GM12878 (cell line): ENCODE measurements at regions not wholly inside any gene's neighbourhood (a gene's known extent, or its start where the extent isn't known, plus 50 kb on each side); places are given as distances from the start of the nearest gene placed in this dataset.

Experiments
- ATAC-seq: fragments of 200-7000 bp; cut with Tn5 transposase; 3 replicates; pipeline ENCODE4 v1.9.1; 2020; ENCODE audit warnings: mild to moderate bottlenecking, moderate library complexity
- BruUV-seq: library from RNA; stranded (reverse); fragments of 400-500 nt; replicated peaks from 2 replicates; lab custom pipeline; 2021; lab: Mats Ljungman, UMichigan
- CTCF ChIA-PET: fragments of 300-600 bp; sonication (Branson Sonifier 250); formaldehyde crosslinking; extraction: SDS; loops from one replicate; lab custom pipeline; 2021; ENCODE audit warnings: inconsistent platforms; lab: Yijun Ruan, JAX
- POLR2A ChIA-PET: fragments of 350-600 bp; formaldehyde crosslinking; extraction: SDS; loops from one replicate; lab custom pipeline; 2021; ENCODE audit warnings: inconsistent platforms; lab: Charles Lee
- RAD21 ChIA-PET: fragments of 300-600 bp; sonication (Branson Sonifier 250); formaldehyde crosslinking; loops from one replicate; lab custom pipeline; 2023; ENCODE audit warnings: antibody characterized with exemption; ENCODE audit not compliant: unreplicated experiment; lab: Charles Lee
- SMC1A ChIA-PET: fragments of 300-600 bp; sonication (Branson Sonifier 250); formaldehyde crosslinking; loops from one replicate; lab custom pipeline; 2023; ENCODE audit not compliant: unreplicated experiment, uncharacterized antibody; lab: Charles Lee
- DNase-seq: peaks from one replicate; pipeline ENCODE4 v3.0.0-alpha.2; 2011; ENCODE audit warnings: low read depth, low spot score
- FAIRE-seq: peaks from 3 replicates; lab custom pipeline; 2011; peaks lifted over from hg19 to GRCh38; lab: Jason Lieb, UNC
- H2AFZ ChIP-seq: 2 replicates; pipeline ENCODE4 v1.6.0; 2011; ENCODE audit warnings: low read depth, low read length, control low read depth; ENCODE audit not compliant: control insufficient read depth
- H3K27ac ChIP-seq: 2 replicates; pipeline ENCODE4 v1.5.1; 2011; ENCODE audit warnings: control low read depth; ENCODE audit not compliant: control insufficient read depth, insufficient read depth
- H3K27me3 ChIP-seq, 2 experiments: replicated peaks in 1 of 2; 2 replicates each; pipeline versions ENCODE4 v1.6.0 to v1.6.1; 2011; ENCODE audit warnings: low read length in 1 of 2; ENCODE audit not compliant: control insufficient read depth in 2 of 2, insufficient read depth in 2 of 2
- H3K36me3 ChIP-seq, 2 experiments: 2 replicates each; pipeline ENCODE4 v1.5.1; 2011; ENCODE audit warnings: low read length in 1 of 2; ENCODE audit not compliant: control insufficient read depth in 2 of 2, insufficient read depth in 2 of 2
- H3K4me1 ChIP-seq: 2 replicates; pipeline ENCODE4 v1.6.1; 2011; ENCODE audit warnings: mild to moderate bottlenecking, low read length, moderate library complexity, mixed read lengths; ENCODE audit not compliant: control insufficient read depth, insufficient read depth
- H3K4me2 ChIP-seq: 2 replicates; pipeline ENCODE4 v1.6.0; 2011; ENCODE audit warnings: control low read depth; ENCODE audit not compliant: control insufficient read depth, insufficient read depth
- H3K4me3 ChIP-seq: fragments of 200-600 bp; sonication (generic); 2 replicates; pipeline ENCODE4 v1.5.1; 2016
- H3K79me2 ChIP-seq: 2 replicates; pipeline ENCODE4 v1.6.0; 2011; ENCODE audit warnings: low read length; ENCODE audit not compliant: control insufficient read depth, insufficient read depth
- H3K9ac ChIP-seq: 2 replicates; pipeline ENCODE4 v1.8.0; 2011; ENCODE audit warnings: low read length, control low read depth, mixed read lengths; ENCODE audit not compliant: control insufficient read depth, insufficient read depth
- H3K9me3 ChIP-seq: replicated peaks from 3 replicates; pipeline ENCODE4 v1.5.1; 2011; ENCODE audit warnings: mild to moderate bottlenecking, low read length; ENCODE audit not compliant: control insufficient read depth, insufficient read depth
- H4K20me1 ChIP-seq: 2 replicates; pipeline ENCODE4 v1.6.0; 2011; ENCODE audit not compliant: control insufficient read depth, insufficient read depth
- BCL11A ChIP-seq: IDR thresholded peaks from 2 replicates; pipeline ENCODE4 v1.6.1; 2011; ENCODE audit warnings: low read depth, low read length
- BRCA1 ChIP-seq: IDR thresholded peaks from 2 replicates; pipeline ENCODE4 v1.6.1; 2011; ENCODE audit warnings: low read depth, low read length, improper control_type of control experiment
- CBX5 ChIP-seq: sonication (generic); IDR thresholded peaks from 2 replicates; pipeline ENCODE4 v1.6.1; 2016; ENCODE audit warnings: low read depth, moderate library complexity, mild to moderate bottlenecking, inconsistent platforms
- CREB1 ChIP-seq: IDR thresholded peaks from 2 replicates; pipeline ENCODE4 v1.6.1; 2012; ENCODE audit warnings: low read depth, mild to moderate bottlenecking, inconsistent platforms
- ESRRA ChIP-seq: IDR thresholded peaks from 2 replicates; pipeline ENCODE4 v1.6.1; 2012; ENCODE audit warnings: mild to moderate bottlenecking, low read length, improper control_type of control experiment
- HDGF ChIP-seq: fragments of 450-650 bp; IDR thresholded peaks from 2 replicates; pipeline ENCODE4 v1.6.1; 2016; ENCODE audit warnings: antibody characterized with exemption
- IKZF2 ChIP-seq, 2 experiments: fragments of 450-650 bp; IDR thresholded peaks; 2 replicates each; pipeline ENCODE4 v1.6.1; 2017; ENCODE audit warnings: mild to moderate bottlenecking in 2 of 2, moderate library complexity in 2 of 2
- JUND ChIP-seq: IDR thresholded peaks from 2 replicates; pipeline ENCODE4 v1.6.1; 2012; ENCODE audit warnings: low read depth, mild to moderate bottlenecking, low read length, improper control_type of control experiment, moderate library complexity
- KAT2A ChIP-seq: conservative IDR thresholded peaks from 2 replicates; pipeline ENCODE4 v1.6.1; 2011; ENCODE audit warnings: low read depth, low read length; ENCODE audit not compliant: control insufficient read depth
- LARP7 ChIP-seq: fragments of 450-650 bp; IDR thresholded peaks from 2 replicates; pipeline ENCODE4 v1.6.1; 2017; ENCODE audit warnings: mild to moderate bottlenecking
- NR2C1 ChIP-seq: fragments of 450-650 bp; IDR thresholded peaks from 2 replicates; pipeline ENCODE4 v1.6.1; 2017; ENCODE audit warnings: antibody characterized with exemption, mild to moderate bottlenecking, moderate library complexity
- NRF1 ChIP-seq: conservative IDR thresholded peaks from 2 replicates; pipeline ENCODE4 v1.6.1; 2011; ENCODE audit warnings: mild to moderate bottlenecking, low read depth, low read length, improper control_type of control experiment
- RFX5 ChIP-seq: IDR thresholded peaks from 2 replicates; pipeline ENCODE4 v1.6.1; 2011; ENCODE audit warnings: low read depth, low read length, improper control_type of control experiment
- SMC3 ChIP-seq: IDR thresholded peaks from 2 replicates; pipeline ENCODE4 v1.6.1; 2011; ENCODE audit warnings: low read length, improper control_type of control experiment, borderline replicate concordance
- ZNF274 ChIP-seq: IDR thresholded peaks from one replicate; pipeline ENCODE4 v1.8.0; 2011; ENCODE audit not compliant: insufficient read length, insufficient read depth
- WGBS: methylation state at CpG from one replicate; pipeline ENCODE4 v1.1.6; 2016; ENCODE audit warnings: low lambda C conversion rate; ENCODE audit not compliant: insufficient replicate concordance, insufficient coverage; ENCODE audit errors: missing lambda C conversion rate; 5-methylcytosine and 5-hydroxymethylcytosine counted together
- in situ Hi-C: fragments of 300-500 bp; cut with MboI; formaldehyde crosslinking; loops from 9 replicates; pipeline ENCODE4 v1.14.3; 2018; ENCODE audit warnings: mixed read lengths
- intact Hi-C: fragments of 100-400 bp; cut with micrococcal nuclease; formaldehyde crosslinking; loops from one replicate; pipeline ENCODE4 v1.14.2; 2022; ENCODE audit not compliant: unreplicated experiment
- TF ChIP-seq, protein P1 (sequence below): fragments of 450-650 bp; IDR thresholded peaks from 2 replicates; pipeline ENCODE4 v1.6.1; 2017; ENCODE audit warnings: borderline replicate concordance

DNA sequence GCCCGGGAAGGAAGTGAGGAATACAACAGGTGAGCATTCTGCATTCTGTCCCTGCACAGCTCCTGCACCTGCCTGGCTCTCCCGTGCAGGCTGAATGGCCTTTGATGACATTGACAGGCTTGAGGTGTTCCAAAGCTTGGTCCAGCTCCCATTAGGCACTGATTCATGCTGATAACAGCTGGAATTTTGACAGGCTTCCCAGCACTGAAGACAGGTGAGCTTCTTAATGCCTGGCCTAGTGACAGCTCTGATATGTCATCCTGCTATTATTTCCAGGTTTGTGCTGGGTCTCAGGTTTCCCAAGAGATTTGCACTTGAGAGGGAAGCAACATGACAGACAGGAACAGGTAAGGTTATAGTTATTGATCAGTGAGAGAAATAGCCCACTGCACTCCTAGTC lies 58.0 kb upstream of the MTNR1B start (continued):
- TF ChIP-seq ESRRA (no peak), HDGF (no peak), LARP7 (no peak), NRF1 (no peak), JUND (no peak), CREB1 (no peak), SMC3 (no peak), RFX5 (no peak), KAT2A (no peak), ZNF274 (no peak)
- TF ChIP-seq, protein P1, sequence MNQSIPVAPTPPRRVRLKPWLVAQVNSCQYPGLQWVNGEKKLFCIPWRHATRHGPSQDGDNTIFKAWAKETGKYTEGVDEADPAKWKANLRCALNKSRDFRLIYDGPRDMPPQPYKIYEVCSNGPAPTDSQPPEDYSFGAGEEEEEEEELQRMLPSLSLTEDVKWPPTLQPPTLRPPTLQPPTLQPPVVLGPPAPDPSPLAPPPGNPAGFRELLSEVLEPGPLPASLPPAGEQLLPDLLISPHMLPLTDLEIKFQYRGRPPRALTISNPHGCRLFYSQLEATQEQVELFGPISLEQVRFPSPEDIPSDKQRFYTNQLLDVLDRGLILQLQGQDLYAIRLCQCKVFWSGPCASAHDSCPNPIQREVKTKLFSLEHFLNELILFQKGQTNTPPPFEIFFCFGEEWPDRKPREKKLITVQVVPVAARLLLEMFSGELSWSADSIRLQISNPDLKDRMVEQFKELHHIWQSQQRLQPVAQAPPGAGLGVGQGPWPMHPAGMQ: no peak

DNA sequence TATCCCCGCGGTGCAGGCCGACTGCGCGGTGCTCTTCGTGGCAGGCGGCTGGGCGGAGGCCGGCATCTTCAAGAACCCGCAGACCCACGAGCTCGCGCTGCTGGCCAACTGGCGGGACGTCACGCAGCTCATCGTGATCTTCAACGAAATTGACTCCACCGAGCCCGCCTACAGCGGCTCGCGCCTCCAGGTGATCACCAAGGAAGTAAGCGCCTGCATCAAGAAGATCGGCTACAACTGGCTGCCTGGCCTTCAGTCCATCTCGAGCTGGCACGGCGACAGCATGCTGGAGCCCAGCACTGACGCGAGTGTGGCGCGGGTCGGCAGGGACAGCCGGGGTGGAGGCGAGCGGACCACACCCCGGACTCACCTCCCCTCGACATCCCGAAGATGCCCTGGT lies 53.9 kb upstream of the MTNR1B start:
- ATAC-seq (no peak), FAIRE-seq (no peak), DNase-seq (no peak)
- intact Hi-C loops: no loop called here
- ChIA-PET CTCF (no interaction called here), POLR2A (no interaction called here), RAD21 (no interaction called here), SMC1A (no interaction called here)
- H3K4me2 ChIP-seq: no peak overlapping the region
- in situ Hi-C loops: no loop called here
- no peak for TF ChIP-seq CBX5
- no peak for TF ChIP-seq BRCA1
- no peak for TF ChIP-seq IKZF2 (IDR thresholded peaks at IDR 0.05)
- TF ChIP-seq NR2C1: no peak
- no peak for TF ChIP-seq BCL11A
- no peaks in the 10 kb centered on the region for H3K4me1 ChIP-seq
- no peaks in the 10 kb centered on the region for H4K20me1 ChIP-seq
- no peaks in the 10 kb centered on the region for H3K27me3 ChIP-seq
- H2AFZ ChIP-seq: no peak overlapping the region
- 84% methylated on average over 28 of the region's 39 CpGs for WGBS
- BruUV-seq: no TSS peak
- H3K4me3 ChIP-seq: no peak overlapping the region
- H3K27ac ChIP-seq: no peak overlapping the region
- no peak overlapping the region for H3K9ac ChIP-seq
- H3K79me2 ChIP-seq: no peaks in the 10 kb centered on the region
- H3K36me3 ChIP-seq: no peaks in the 10 kb centered on the region
- no peaks in the 10 kb centered on the region for H3K9me3 ChIP-seq
